Naive thymus-derived CD4-positive, alpha-beta T cell (primary cell): ENCODE measurements at regions not wholly inside any gene's neighbourhood (a gene's known extent, or its start where the extent isn't known, plus 50 kb on each side); places are given as distances from the start of the nearest gene placed in this dataset.
A peak's percentile ranks its signal among the peaks of the same experiment; 100 is the strongest.
"Not testable (repeated sequence)": the region's sequence is repeated elsewhere in the genome, so short reads cannot be mapped to it uniquely, and the experiment has no call there.

Source experiments
- ATAC-seq: fragments of 150-1000 bp; cut with Tn5 transposase; 2 replicates; pipeline ENCODE4 v1.10.0; 2021; ENCODE audit warnings: mild to moderate bottlenecking, moderate library complexity
- CTCF ChIA-PET: fragments of 350-600 bp; sonication (Branson Sonifier 250); formaldehyde crosslinking; loops from one replicate; lab custom pipeline; 2021; ENCODE audit warnings: antibody characterized with exemption; lab: Charles Lee
- POLR2A ChIA-PET: fragments of 350-600 bp; sonication (Branson Sonifier 250); formaldehyde crosslinking; loops from one replicate; lab custom pipeline; 2021; ENCODE audit warnings: antibody characterized with exemption, inconsistent platforms; lab: Charles Lee
- DNase-seq, 9 donors: peaks; one replicate each; pipeline versions ENCODE4 v3.0.0 to v3.0.0-alpha.2; 2020 to 2022; ENCODE audit warnings: mixed read lengths in 1 of 9
- H3K27ac ChIP-seq: one replicate; pipeline ENCODE4 v1.7.0; 2013; ENCODE audit warnings: mild to moderate bottlenecking, low read depth, low read length, moderate library complexity
- H3K27me3 ChIP-seq, 2 donors: one replicate each; pipeline ENCODE4 v1.7.0; 2013; ENCODE audit warnings: low read length in 2 of 2, mild to moderate bottlenecking in 2 of 2, moderate library complexity in 2 of 2; ENCODE audit not compliant: control insufficient read depth in 2 of 2, insufficient read depth in 2 of 2
- H3K36me3 ChIP-seq, 3 experiments: 1 replicate in 2 of 3; 2 replicates in 1 of 3; pipeline ENCODE4 v1.7.0; 2013; ENCODE audit warnings: low read length in 3 of 3, mild to moderate bottlenecking in 3 of 3, moderate library complexity in 1 of 3; ENCODE audit not compliant: insufficient read depth in 3 of 3, control insufficient read depth in 2 of 3
- H3K4me1 ChIP-seq, 2 donors: one replicate each; pipeline ENCODE4 v1.7.0; 2013; ENCODE audit warnings: low read length in 2 of 2, mild to moderate bottlenecking in 2 of 2, moderate library complexity in 1 of 2; ENCODE audit not compliant: control insufficient read depth in 2 of 2, insufficient read depth in 2 of 2
- H3K4me3 ChIP-seq: 2 replicates; pipeline ENCODE4 v1.7.0; 2013; ENCODE audit warnings: mild to moderate bottlenecking, low read length
- H3K9me3 ChIP-seq, 3 experiments: 1 replicate in 2 of 3; 2 replicates in 1 of 3; pipeline ENCODE4 v1.7.0; 2013; ENCODE audit warnings: low read length in 3 of 3; ENCODE audit not compliant: control insufficient read depth in 2 of 3
- H3K27ac Mint-ChIP-seq, 9 donors: one replicate each; pipeline ENCODE4 v1.8.0; 2020 to 2022; ENCODE audit warnings: mixed read lengths in 9 of 9, mild to moderate bottlenecking in 8 of 9, moderate library complexity in 5 of 9, inconsistent platforms in 2 of 9
- H3K27me3 Mint-ChIP-seq, 5 donors: one replicate each; pipeline ENCODE4 v1.8.0; 2021 to 2022; ENCODE audit warnings: mixed read lengths in 5 of 5, mild to moderate bottlenecking in 1 of 5
- H3K36me3 Mint-ChIP-seq, 5 donors: one replicate each; pipeline ENCODE4 v1.8.0; 2020 to 2022; ENCODE audit warnings: mixed read lengths in 5 of 5, mild to moderate bottlenecking in 3 of 5, inconsistent platforms in 1 of 5
- H3K4me1 Mint-ChIP-seq, 7 donors: one replicate each; pipeline ENCODE4 v1.8.0; 2020 to 2022; ENCODE audit warnings: mixed read lengths in 7 of 7, mild to moderate bottlenecking in 3 of 7, inconsistent platforms in 1 of 7
- H3K4me3 Mint-ChIP-seq, 10 donors: one replicate each; pipeline ENCODE4 v1.8.0; 2020 to 2022; ENCODE audit warnings: mild to moderate bottlenecking in 10 of 10, mixed read lengths in 10 of 10, moderate library complexity in 6 of 10, inconsistent platforms in 2 of 10
- H3K9me3 Mint-ChIP-seq, 11 donors: one replicate each; pipeline ENCODE4 v1.8.0; 2020 to 2022; ENCODE audit warnings: mixed read lengths in 11 of 11, mild to moderate bottlenecking in 4 of 11, inconsistent platforms in 1 of 11, moderate library complexity in 1 of 11
- intact Hi-C, 2 donors: fragments of 100-400 bp; cut with micrococcal nuclease; formaldehyde crosslinking; loops; one replicate each; pipeline ENCODE4 v1.15.1; 2023

- H3K4me3 Mint-ChIP-seq: not testable (repeated sequence)
- DNase-seq: peak in 1 of 9 donors; percentile 3
Observed at GRCh38 chr13:18663222-18663621, 518.4 kb downstream of the TUBA3C start.

DNA sequence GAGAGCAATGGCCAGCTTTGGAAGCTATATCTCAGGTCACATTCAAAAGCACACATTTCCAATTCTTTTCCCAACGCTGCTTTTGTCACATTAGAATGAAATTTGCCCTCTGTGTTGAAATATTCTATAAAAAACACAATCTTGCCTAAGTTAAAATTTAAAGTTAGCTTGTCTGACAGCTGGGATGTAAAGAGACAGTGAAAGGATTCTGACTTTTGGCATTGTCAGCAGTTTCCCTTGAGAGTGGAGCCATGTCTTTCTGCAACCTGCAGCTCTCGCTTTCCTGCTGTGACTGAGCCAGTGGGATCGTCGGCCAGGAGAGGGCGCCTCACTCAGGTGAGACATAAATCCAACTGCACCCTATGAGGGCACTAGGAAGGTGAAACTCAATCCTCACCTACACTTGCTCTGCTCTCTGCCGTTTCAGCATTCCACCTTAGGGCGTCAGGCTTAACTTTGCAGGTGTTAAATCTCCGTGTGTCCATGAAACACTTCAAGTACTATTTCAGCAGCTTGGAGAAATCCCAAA, 537.9 kb downstream of the TUBA3C start:
- H3K4me3 Mint-ChIP-seq, CTCF ChIA-PET, H3K4me3 ChIP-seq, ATAC-seq, H3K9me3 ChIP-seq, POLR2A ChIA-PET, H3K36me3 ChIP-seq, H3K27me3 Mint-ChIP-seq, H3K4me1 Mint-ChIP-seq, H3K4me1 ChIP-seq, H3K27me3 ChIP-seq, H3K27ac ChIP-seq, H3K9me3 Mint-ChIP-seq, H3K36me3 Mint-ChIP-seq, H3K27ac Mint-ChIP-seq: not testable (repeated sequence)
- intact Hi-C loops: loop anchor here in 1 of 2 donors (10.0 kb wide), 1 partner anchor 1241 kb away; no protein-coding TSS in a partner anchor
- DNase-seq: peak in 7 of 9 donors; percentile 2 to 33 (median 12)

More at GRCh38 chr13:18663222-18663621, 518.4 kb downstream of the TUBA3C start:
- CTCF ChIA-PET, H3K27me3 Mint-ChIP-seq, H3K4me3 ChIP-seq, H3K27ac Mint-ChIP-seq, H3K9me3 ChIP-seq, H3K9me3 Mint-ChIP-seq, H3K36me3 Mint-ChIP-seq, H3K4me1 Mint-ChIP-seq, H3K4me1 ChIP-seq, ATAC-seq, H3K27me3 ChIP-seq, POLR2A ChIA-PET, H3K27ac ChIP-seq, H3K36me3 ChIP-seq: not testable (repeated sequence)
- intact Hi-C loops: loop anchor here in 1 of 2 donors (10.0 kb wide), 1 partner anchor 1502 kb away; the partner anchor contains the start of gene GJA3

- H3K27me3 Mint-ChIP-seq, H3K36me3 Mint-ChIP-seq, H3K27me3 ChIP-seq, DNase-seq, POLR2A ChIA-PET, H3K27ac Mint-ChIP-seq, H3K4me1 ChIP-seq, H3K27ac ChIP-seq, CTCF ChIA-PET, H3K9me3 ChIP-seq, intact Hi-C loops, H3K4me3 ChIP-seq, H3K4me3 Mint-ChIP-seq, H3K36me3 ChIP-seq, ATAC-seq, H3K4me1 Mint-ChIP-seq: not testable (repeated sequence)
- peaks cover 0 to 18% (median 9%) of the 10 kb centered on the region in 11 donors for H3K9me3 Mint-ChIP-seq
Observed at GRCh38 chr13:18628928-18629327, 552.7 kb downstream of the TUBA3C start.

GRCh38 chr13:18628428-18628827, 553.2 kb downstream of the TUBA3C start:
- no peak overlapping the region for H3K4me3 Mint-ChIP-seq
- H3K27me3 ChIP-seq: no peaks in the 10 kb centered on the region
- H3K36me3 ChIP-seq: no peaks in the 10 kb centered on the region
- CTCF ChIA-PET: no interaction called here
- peaks cover 0 to 13% (median 5%) of the 10 kb centered on the region in 11 donors for H3K9me3 Mint-ChIP-seq
- no peak overlapping the region for H3K27ac Mint-ChIP-seq
- no peaks in the 10 kb centered on the region for H3K4me1 Mint-ChIP-seq
- H3K9me3 ChIP-seq: no peaks in the 10 kb centered on the region
- H3K4me1 ChIP-seq: no peaks in the 10 kb centered on the region
- peaks cover 0 to 7% (median 0%) of the 10 kb centered on the region in 5 donors for H3K27me3 Mint-ChIP-seq
- no peaks in the 10 kb centered on the region for H3K36me3 Mint-ChIP-seq
- H3K27ac ChIP-seq: no peak overlapping the region
- DNase-seq (no peak), ATAC-seq (no peak)
- POLR2A ChIA-PET: no interaction called here
- intact Hi-C loops: no loop called here
- no peak overlapping the region for H3K4me3 ChIP-seq

- H3K27me3 Mint-ChIP-seq, H3K4me3 ChIP-seq, H3K9me3 Mint-ChIP-seq, H3K4me1 Mint-ChIP-seq, H3K36me3 Mint-ChIP-seq, intact Hi-C loops, H3K36me3 ChIP-seq, H3K4me1 ChIP-seq, DNase-seq, POLR2A ChIA-PET, H3K27me3 ChIP-seq, ATAC-seq, H3K27ac ChIP-seq, H3K4me3 Mint-ChIP-seq, H3K9me3 ChIP-seq, H3K27ac Mint-ChIP-seq, CTCF ChIA-PET: not testable (repeated sequence)
Observed at GRCh38 chr13:18624061-18624460, 557.6 kb downstream of the TUBA3C start.

DNA sequence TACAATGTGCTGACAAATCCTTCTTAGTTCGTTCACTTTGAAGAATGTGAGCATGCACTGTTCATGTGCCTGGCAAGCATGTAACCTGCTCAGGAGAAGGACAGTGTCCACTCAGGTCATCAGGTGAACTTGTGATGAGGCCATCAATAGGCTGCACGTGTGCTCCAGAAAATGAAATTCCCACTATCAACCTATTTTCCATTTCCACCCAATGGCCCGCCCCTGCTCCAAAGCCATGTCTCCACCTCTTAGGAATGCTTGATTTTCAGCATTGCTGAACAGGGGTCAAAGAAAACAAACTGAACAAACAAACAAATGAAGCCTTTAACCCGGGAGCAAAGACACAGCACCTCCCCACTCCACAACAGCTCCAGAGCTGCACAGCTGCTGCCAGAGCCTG, 563.2 kb downstream of the TUBA3C start:
- H3K4me1 Mint-ChIP-seq, intact Hi-C loops, ATAC-seq, H3K4me3 Mint-ChIP-seq, H3K27me3 ChIP-seq, DNase-seq, H3K27ac ChIP-seq, H3K4me1 ChIP-seq, H3K36me3 ChIP-seq, POLR2A ChIA-PET, H3K27ac Mint-ChIP-seq, H3K27me3 Mint-ChIP-seq, H3K4me3 ChIP-seq, CTCF ChIA-PET, H3K36me3 Mint-ChIP-seq, H3K9me3 Mint-ChIP-seq, H3K9me3 ChIP-seq: not testable (repeated sequence)

DNA sequence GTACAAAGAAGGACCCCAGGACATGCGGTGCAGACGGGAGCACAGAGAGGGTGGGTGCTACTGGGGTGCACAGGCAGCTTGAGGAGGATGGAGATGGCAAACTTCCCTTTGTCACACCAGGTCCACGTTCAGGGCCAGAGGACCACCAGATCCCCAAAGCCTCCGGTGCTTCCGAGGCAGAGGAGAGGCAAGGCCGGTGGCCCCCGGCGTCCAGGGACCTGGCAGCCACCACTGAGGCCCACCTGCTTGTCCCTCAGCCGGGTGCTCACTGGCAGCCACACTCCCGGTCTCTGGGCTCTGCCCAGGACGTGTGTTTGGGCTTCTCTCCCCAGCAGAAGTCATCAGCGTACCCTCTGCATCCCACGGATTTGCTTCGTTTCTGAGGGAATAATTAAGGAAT, 571.1 kb downstream of the TUBA3C start:
- H3K4me1 Mint-ChIP-seq, DNase-seq, H3K4me3 Mint-ChIP-seq, H3K4me1 ChIP-seq, intact Hi-C loops, H3K27me3 ChIP-seq, H3K27ac Mint-ChIP-seq, H3K9me3 Mint-ChIP-seq, H3K36me3 ChIP-seq, POLR2A ChIA-PET, CTCF ChIA-PET, H3K36me3 Mint-ChIP-seq, H3K27me3 Mint-ChIP-seq, H3K27ac ChIP-seq, ATAC-seq, H3K9me3 ChIP-seq, H3K4me3 ChIP-seq: not testable (repeated sequence)
